GM12873 (cell line): ENCODE measurements at regions not wholly inside any gene's neighbourhood (a gene's known extent, or its start where the extent isn't known, plus 50 kb on each side); places are given as distances from the start of the nearest gene placed in this dataset.

Source experiments
- CTCF ChIP-seq: IDR thresholded peaks from 2 replicates; pipeline ENCODE4 v1.5.1; 2012; ENCODE audit warnings: low read depth, mild to moderate bottlenecking, moderate library complexity, low read length, control low read depth; ENCODE audit not compliant: insufficient read depth; ENCODE audit errors: missing control alignments

- no peak for TF ChIP-seq CTCF
Measured at GRCh38 chr3:5497497-5497896, 310.0 kb downstream of the EDEM1 start.

- TF ChIP-seq CTCF = no peak
Measured at GRCh38 chr3:5498981-5499380, 311.5 kb downstream of the EDEM1 start.

- TF ChIP-seq CTCF = no peak
Measured at GRCh38 chr3:5499404-5499803, 311.9 kb downstream of the EDEM1 start.

- no peak for TF ChIP-seq CTCF
Measured at GRCh38 chr3:5503136-5503535, 315.6 kb downstream of the EDEM1 start.

- no peak for TF ChIP-seq CTCF
Measured at GRCh38 chr3:5504135-5504534, 316.6 kb downstream of the EDEM1 start.

GRCh38 chr3:5505163-5505562 lies 317.7 kb downstream of the EDEM1 start:
- no peak for TF ChIP-seq CTCF

- TF ChIP-seq CTCF = no peak
Measured at GRCh38 chr3:5505997-5506396, 318.5 kb downstream of the EDEM1 start.
